Adrenal gland (tissue), 5 donors: ENCODE measurements at regions not wholly inside any gene's neighbourhood (a gene's known extent, or its start where the extent isn't known, plus 50 kb on each side); places are given as distances from the start of the nearest gene placed in this dataset.

Source experiments
- POLR2A ChIP-seq, 2 donors: fragments of 450-650 bp; IDR thresholded peaks; one replicate each; pipeline ENCODE4 v1.6.1; 2017; ENCODE audit warnings: antibody characterized with exemption in 2 of 2, mild to moderate bottlenecking in 2 of 2, moderate library complexity in 1 of 2
- TF ChIP-seq, protein P1 (sequence below), 6 experiments: fragments of 450-650 bp in 4 of 6; fragments of 200-600 bp in 2 of 6; sonication (generic) in 1 of 6; IDR thresholded peaks; 1 replicate in 5 of 6; 2 replicates in 1 of 6; pipeline versions ENCODE4 v1.5.1 to v1.8.0; 2016 to 2021; ENCODE audit warnings: antibody characterized with exemption in 6 of 6, mild to moderate bottlenecking in 2 of 6, moderate library complexity in 1 of 6
- donor health status: DM: no; HTN: no; CAD: no.

DNA sequence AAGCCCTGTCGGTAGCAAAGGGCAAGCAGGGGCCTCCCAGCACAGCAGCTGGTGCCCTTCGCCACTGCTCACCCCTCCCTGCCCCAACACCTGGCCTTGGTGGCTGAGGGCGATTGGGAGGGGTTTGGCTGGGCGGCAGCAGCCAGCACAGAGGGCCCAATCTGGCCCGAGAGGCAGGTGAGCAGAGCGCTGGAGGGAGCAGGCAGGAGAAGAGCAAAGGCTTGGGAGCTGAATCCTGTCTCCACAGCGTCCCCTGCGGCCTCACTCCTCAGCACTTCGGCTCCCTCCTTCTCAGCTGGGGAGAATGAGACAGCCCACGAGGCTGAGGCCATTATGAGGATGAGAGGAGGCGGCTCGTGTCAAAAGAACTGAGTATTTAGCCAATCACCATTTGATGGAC lies 74.9 kb upstream of the TAF1B start:
- no peak for TF ChIP-seq POLR2A (IDR thresholded peaks at IDR 0.05)
- TF ChIP-seq, protein P1, sequence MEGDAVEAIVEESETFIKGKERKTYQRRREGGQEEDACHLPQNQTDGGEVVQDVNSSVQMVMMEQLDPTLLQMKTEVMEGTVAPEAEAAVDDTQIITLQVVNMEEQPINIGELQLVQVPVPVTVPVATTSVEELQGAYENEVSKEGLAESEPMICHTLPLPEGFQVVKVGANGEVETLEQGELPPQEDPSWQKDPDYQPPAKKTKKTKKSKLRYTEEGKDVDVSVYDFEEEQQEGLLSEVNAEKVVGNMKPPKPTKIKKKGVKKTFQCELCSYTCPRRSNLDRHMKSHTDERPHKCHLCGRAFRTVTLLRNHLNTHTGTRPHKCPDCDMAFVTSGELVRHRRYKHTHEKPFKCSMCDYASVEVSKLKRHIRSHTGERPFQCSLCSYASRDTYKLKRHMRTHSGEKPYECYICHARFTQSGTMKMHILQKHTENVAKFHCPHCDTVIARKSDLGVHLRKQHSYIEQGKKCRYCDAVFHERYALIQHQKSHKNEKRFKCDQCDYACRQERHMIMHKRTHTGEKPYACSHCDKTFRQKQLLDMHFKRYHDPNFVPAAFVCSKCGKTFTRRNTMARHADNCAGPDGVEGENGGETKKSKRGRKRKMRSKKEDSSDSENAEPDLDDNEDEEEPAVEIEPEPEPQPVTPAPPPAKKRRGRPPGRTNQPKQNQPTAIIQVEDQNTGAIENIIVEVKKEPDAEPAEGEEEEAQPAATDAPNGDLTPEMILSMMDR (IDR thresholded peaks at IDR 0.05) = peak; percentile 41 to 60 (median 56)
